ENCODE measurements at regions not wholly inside any gene's neighbourhood (a gene's known extent, or its start where the extent isn't known, plus 50 kb on each side); places are given as distances from the start of the nearest gene placed in this dataset.

DNA sequence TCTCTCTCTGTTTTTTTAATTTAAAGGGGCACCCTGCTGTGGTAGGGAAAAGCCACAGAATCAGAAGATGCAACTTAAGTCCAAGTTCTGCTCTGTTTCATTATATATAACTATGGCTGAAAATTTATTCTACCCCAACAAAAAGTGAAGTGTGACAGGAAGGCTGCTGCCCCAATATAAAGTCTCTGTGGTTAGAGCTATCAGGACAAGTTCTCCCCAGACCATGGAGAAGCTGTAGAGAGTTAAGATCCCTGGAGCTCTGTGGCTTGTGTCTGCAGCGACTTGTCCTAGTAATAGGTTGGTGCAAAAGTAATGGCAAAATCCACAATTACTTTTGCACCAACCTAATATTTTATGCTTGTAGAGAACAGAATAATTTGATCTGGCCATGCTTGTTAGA is 250.9 kb downstream of the PSAT1 start:
- Mint-ChIP-seq H3K9me3 (peaks cover 4% of the 10 kb centered on the region), H3K27ac (ENCODE audit: unreplicated experiment) (no peak overlapping the region), H3K4me3 (no peak overlapping the region), H3K4me1 (peaks cover 23% of the 10 kb centered on the region), H3K36me3 (ENCODE audit: low read depth) (no peaks in the 10 kb centered on the region), H3K27me3 (ENCODE audit: low read depth) (no peaks in the 10 kb centered on the region)
- TF ChIP-seq CTCF (conservative IDR thresholded peaks at IDR 0.05) = no peak
- DNase-seq (ENCODE audit: low read depth, low spot score) = no peak

- H3K4me3 Mint-ChIP-seq = no peak overlapping the region
- TF ChIP-seq CTCF (conservative IDR thresholded peaks at IDR 0.05) = no peak
- H3K4me1 Mint-ChIP-seq = peaks cover 19% of the 10 kb centered on the region
- H3K27me3 Mint-ChIP-seq (ENCODE audit: low read depth) = no peaks in the 10 kb centered on the region
- no peak for DNase-seq (ENCODE audit: low read depth, low spot score)
- H3K27ac Mint-ChIP-seq (ENCODE audit: unreplicated experiment) = no peak overlapping the region
- peaks cover 6% of the 10 kb centered on the region for H3K9me3 Mint-ChIP-seq
- H3K36me3 Mint-ChIP-seq (ENCODE audit: low read depth) = no peaks in the 10 kb centered on the region
These were observed 251.7 kb downstream of the PSAT1 start for GRCh38 chr9:78548670-78549069.

- no peak for DNase-seq (ENCODE audit: low read depth, low spot score)
- Mint-ChIP-seq H3K4me1 (peaks cover 12% of the 10 kb centered on the region), H3K27ac (ENCODE audit: unreplicated experiment) (no peak overlapping the region), H3K4me3 (no peak overlapping the region), H3K9me3 (peaks cover 4% of the 10 kb centered on the region), H3K27me3 (ENCODE audit: low read depth) (no peaks in the 10 kb centered on the region), H3K36me3 (ENCODE audit: low read depth) (no peaks in the 10 kb centered on the region)
- TF ChIP-seq CTCF (conservative IDR thresholded peaks at IDR 0.05) = no peak
These were observed 252.8 kb downstream of the PSAT1 start for GRCh38 chr9:78549711-78550110.

DNA sequence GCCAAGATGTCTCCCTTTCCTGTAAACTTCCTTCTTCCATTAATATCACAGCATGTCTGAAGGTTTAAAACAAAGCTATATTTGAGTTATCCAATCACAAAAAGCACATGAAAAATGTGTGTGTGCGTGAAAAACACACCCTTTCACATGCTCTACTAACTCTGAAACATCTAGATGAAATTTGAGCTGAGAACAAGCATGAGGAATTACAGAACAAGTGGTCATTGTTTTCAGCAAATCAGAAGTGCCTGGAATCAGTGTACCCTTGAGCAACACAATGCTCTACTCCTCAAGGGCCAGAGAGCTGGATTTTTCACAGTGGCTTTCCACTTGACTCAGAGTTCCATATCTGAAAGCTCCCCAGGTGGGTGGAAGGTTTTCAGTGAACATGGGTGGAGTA is 255.9 kb downstream of the PSAT1 start:
- DNase-seq (ENCODE audit: low read depth, low spot score) = no peak
- peak overlapping the region; percentile 63 for H3K27ac Mint-ChIP-seq (ENCODE audit: unreplicated experiment)
- H3K4me3 Mint-ChIP-seq = peak overlapping the region; percentile 14
- peaks cover 4% of the 10 kb centered on the region for H3K9me3 Mint-ChIP-seq
- H3K27me3 Mint-ChIP-seq (ENCODE audit: low read depth) = no peaks in the 10 kb centered on the region
- no peaks in the 10 kb centered on the region for H3K36me3 Mint-ChIP-seq (ENCODE audit: low read depth)
- H3K4me1 Mint-ChIP-seq = peaks cover 12% of the 10 kb centered on the region
- no peak for TF ChIP-seq CTCF (conservative IDR thresholded peaks at IDR 0.05)

GRCh38 chr9:78557540-78557939 is 260.6 kb downstream of the PSAT1 start:
- peaks cover 7% of the 10 kb centered on the region for H3K4me1 Mint-ChIP-seq

More at GRCh38 chr9:78557540-78557939, 260.6 kb downstream of the PSAT1 start:
- Mint-ChIP-seq H3K4me3 (no peak overlapping the region), H3K36me3 (ENCODE audit: low read depth) (no peaks in the 10 kb centered on the region), H3K27ac (ENCODE audit: unreplicated experiment) (no peak overlapping the region), H3K27me3 (ENCODE audit: low read depth) (no peaks in the 10 kb centered on the region), H3K9me3 (peaks cover 4% of the 10 kb centered on the region)
- DNase-seq (ENCODE audit: low read depth, low spot score) = no peak
- TF ChIP-seq CTCF (conservative IDR thresholded peaks at IDR 0.05) = no peak

All from neural crest cell (in vitro differentiated cells).